GM12874 (cell line): ENCODE measurements at regions not wholly inside any gene's neighbourhood (a gene's known extent, or its start where the extent isn't known, plus 50 kb on each side); places are given as distances from the start of the nearest gene placed in this dataset.

Experiments
- TF ChIP-seq, protein P1 (sequence below): IDR thresholded peaks from 2 replicates; pipeline ENCODE4 v1.5.1; 2011; ENCODE audit warnings: low read depth, mild to moderate bottlenecking, control low read depth, low read length, moderate library complexity; ENCODE audit not compliant: insufficient read depth

DNA sequence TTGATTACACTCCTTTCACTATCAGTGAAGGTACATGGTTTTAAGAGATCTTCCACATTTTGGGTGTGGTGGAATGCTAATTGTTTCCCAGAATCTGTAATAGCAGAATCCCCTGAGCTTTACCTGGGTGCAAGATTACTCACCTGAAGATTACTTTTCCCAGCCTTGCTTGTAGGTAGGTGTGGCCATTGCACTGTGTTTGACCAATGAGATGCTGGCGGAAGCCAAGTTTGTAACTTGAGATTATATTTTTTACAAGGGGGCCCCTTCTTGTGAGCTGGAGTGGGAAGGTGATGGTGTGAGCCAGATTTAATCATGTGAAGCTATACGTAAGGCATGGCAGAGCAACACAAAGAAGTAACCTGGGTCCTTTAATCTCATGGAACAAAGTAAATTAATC, 294.3 kb downstream of the TOX3 start:
- TF ChIP-seq, protein P1, sequence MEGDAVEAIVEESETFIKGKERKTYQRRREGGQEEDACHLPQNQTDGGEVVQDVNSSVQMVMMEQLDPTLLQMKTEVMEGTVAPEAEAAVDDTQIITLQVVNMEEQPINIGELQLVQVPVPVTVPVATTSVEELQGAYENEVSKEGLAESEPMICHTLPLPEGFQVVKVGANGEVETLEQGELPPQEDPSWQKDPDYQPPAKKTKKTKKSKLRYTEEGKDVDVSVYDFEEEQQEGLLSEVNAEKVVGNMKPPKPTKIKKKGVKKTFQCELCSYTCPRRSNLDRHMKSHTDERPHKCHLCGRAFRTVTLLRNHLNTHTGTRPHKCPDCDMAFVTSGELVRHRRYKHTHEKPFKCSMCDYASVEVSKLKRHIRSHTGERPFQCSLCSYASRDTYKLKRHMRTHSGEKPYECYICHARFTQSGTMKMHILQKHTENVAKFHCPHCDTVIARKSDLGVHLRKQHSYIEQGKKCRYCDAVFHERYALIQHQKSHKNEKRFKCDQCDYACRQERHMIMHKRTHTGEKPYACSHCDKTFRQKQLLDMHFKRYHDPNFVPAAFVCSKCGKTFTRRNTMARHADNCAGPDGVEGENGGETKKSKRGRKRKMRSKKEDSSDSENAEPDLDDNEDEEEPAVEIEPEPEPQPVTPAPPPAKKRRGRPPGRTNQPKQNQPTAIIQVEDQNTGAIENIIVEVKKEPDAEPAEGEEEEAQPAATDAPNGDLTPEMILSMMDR: no peak

DNA sequence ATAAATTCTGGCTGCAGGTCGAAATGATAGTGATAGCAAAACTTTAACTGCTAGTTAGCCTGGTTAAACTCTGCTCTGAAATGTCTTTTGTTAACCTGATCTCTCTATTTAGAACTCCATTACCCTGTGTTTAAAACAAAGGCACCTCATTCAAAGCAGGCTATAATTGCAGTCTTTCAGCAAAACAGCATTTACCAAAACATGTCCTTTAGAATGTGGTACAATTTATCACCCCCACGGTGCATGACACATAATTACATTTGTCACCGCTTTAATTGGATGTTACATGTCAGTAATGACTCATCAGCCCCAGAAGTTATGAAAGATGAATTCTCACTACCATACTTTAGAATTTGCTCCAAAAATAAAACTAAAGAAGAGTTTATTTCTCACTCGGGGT, 295.4 kb downstream of the TOX3 start:
- TF ChIP-seq, protein P1: no peak

DNA sequence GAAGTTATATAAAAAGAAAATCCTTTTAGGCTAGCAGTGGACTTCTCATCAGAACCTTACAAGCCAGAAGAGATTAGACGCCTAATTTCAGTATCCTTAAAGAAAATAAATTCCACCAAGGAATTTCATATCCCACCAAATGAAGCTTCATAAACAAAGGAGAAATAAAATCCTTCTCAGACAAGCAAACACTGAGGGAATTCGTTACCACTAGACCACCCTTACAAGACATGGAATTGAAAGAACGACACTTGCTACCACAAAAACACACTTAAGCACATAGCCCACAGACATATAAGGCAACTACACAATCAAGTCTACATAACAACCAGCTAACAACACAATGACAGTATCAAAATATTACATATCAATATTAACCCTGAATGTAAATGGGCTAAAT, 299.2 kb downstream of the TOX3 start:
- TF ChIP-seq, protein P1: no peak

DNA sequence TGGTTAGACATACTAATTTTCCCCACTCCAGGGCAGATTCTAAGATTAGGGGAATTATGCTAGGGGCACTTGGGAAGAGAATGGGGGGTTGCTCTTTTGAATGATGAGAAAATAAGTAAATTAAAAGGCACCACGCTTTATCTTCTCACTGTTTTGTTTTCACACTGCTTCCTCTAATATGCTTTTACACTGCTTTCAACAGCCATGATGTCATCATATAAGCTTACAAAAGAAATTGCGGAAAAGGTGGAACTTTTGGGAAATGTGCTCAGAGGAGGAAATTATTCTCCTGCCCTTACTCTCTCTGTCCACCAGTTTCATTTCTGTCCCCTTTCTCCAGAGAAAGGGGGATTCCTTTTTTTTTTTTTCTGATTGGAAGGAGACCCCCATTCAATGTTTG, 308.2 kb downstream of the TOX3 start:
- TF ChIP-seq, protein P1: no peak

DNA sequence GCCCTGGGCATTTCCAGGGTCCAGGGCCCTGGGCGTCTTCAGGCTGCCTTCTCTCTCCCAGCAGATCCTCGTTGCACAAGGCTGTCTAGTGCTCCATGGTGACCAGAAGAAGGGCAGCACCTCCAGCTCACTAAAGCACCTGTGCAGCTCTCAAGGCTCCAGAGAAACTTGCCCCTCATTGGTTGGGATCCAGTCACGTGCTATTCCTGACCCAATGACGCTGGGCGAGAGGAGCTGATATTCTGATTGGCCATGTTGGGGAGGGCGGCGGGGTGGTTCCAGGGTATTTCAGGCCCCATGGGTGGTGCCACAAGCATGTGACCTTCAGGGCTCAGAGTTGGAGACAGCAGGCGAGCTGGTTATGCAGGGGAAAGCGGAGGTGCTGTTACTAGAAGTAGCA, 309.1 kb downstream of the TOX3 start:
- TF ChIP-seq, protein P1: no peak

DNA sequence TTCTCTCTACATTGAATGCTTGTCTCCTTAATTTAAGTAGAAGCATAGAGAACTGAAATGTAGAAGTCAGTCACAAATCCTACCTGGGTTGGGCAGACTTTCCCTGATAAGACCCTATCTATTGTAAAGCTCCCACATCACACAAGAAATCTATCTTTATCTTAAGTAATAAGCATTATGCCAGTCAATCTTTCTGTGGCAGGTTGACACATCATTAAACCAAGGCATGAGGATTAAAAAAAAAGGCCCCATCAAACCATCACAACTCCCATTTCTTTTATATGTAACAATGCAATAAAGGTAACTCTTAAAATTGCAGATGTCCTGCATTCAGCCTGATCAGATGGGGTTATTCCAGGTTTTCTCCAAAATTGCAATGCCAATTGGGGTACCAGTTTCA, 311.8 kb downstream of the TOX3 start:
- TF ChIP-seq, protein P1: no peak

DNA sequence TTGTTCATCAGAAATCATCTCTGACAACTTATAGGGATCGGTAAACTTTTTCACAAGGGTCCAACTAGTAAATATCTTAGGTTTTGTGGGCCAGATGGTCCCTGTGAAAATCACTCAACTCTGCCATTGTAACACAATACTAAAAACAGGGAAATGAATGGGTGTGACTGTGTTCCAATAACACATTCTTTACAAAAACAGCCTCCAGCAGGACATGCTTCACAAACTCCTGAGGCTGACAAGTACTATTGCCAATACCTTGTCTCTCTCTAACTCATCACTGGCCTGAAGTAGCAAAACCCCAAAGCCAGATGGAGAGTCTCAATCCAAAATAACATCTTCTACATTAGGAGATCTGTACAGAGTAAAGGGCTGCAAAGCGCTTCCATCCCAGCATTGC, 312.3 kb downstream of the TOX3 start:
- TF ChIP-seq, protein P1: no peak

DNA sequence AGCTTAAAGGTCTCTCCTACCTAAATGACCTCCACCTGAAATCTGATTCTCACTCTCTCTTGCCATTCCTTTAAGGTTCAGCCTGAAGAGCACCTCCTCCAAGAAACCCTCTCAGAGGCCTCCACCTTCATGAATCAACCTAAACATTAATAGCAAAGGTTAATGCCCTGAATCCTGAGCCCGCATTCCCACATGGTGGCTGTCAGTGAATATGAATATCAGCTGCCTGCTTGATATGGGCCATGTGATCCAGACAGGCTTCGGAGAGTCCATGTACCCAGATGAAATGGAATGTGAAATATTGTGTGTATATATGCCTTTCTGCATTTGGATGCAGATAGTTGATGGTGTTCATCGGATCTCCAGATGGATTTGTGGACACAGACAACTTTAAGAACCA, 317.5 kb downstream of the TOX3 start:
- TF ChIP-seq, protein P1: no peak
